ENCODE measurements at regions not wholly inside any gene's neighbourhood (a gene's known extent, or its start where the extent isn't known, plus 50 kb on each side); places are given as distances from the start of the nearest gene placed in this dataset.
A peak's percentile ranks its signal among the peaks of the same experiment; 100 is the strongest.

DNA sequence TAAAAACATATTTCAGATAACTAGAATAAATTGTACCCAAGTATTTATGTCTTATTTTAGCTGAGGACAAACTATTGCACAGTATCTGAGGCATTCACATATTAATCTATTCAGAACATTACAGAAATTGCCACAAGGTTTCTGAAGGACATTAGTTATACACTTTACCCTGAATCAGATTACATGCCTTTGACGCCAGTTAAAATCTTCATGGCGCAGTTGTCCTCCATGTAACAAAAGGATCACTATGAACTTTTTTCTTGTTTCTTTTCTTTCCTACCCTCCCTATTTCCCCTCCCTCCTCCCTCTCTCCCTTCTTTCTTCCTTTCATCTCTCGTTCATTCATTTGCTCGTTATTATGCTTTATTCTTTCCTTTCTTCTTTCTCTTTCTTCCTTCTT, 176.6 kb upstream of the KITLG start:
- H3K4me3 ChIP-seq (ENCODE audit: low read length) = no peak overlapping the region
- no peak for DNase-seq (ENCODE audit: low read depth)
- TF ChIP-seq, protein P1, sequence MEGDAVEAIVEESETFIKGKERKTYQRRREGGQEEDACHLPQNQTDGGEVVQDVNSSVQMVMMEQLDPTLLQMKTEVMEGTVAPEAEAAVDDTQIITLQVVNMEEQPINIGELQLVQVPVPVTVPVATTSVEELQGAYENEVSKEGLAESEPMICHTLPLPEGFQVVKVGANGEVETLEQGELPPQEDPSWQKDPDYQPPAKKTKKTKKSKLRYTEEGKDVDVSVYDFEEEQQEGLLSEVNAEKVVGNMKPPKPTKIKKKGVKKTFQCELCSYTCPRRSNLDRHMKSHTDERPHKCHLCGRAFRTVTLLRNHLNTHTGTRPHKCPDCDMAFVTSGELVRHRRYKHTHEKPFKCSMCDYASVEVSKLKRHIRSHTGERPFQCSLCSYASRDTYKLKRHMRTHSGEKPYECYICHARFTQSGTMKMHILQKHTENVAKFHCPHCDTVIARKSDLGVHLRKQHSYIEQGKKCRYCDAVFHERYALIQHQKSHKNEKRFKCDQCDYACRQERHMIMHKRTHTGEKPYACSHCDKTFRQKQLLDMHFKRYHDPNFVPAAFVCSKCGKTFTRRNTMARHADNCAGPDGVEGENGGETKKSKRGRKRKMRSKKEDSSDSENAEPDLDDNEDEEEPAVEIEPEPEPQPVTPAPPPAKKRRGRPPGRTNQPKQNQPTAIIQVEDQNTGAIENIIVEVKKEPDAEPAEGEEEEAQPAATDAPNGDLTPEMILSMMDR (IDR thresholded peaks at IDR 0.05; ENCODE audit: insufficient read depth, low read depth, low read length, missing control alignments) = no peak

DNA sequence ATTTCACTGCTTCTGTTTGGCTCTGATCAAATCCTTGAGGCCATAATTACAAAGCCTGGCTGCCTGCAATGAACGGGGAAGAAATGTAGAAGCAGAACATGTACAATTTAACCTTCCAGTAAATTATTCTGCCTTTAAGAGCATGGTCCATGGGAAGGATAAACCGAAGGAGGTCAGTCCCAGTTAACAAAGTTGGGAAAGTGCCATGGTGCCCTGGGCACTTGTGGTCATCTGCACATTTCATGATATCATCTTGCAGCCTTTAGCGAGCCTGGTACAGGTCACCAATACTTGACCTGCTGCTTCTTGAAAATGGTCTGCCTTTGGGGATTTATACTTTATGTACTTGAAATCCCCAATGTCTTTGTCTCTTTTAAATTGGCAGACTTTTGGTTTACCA, 175.9 kb upstream of the KITLG start:
- no peak overlapping the region for H3K4me3 ChIP-seq (ENCODE audit: low read length)
- TF ChIP-seq, protein P1 (IDR thresholded peaks at IDR 0.05; ENCODE audit: insufficient read depth, low read depth, low read length, missing control alignments) = no peak
- DNase-seq (ENCODE audit: low read depth) = no peak

DNA sequence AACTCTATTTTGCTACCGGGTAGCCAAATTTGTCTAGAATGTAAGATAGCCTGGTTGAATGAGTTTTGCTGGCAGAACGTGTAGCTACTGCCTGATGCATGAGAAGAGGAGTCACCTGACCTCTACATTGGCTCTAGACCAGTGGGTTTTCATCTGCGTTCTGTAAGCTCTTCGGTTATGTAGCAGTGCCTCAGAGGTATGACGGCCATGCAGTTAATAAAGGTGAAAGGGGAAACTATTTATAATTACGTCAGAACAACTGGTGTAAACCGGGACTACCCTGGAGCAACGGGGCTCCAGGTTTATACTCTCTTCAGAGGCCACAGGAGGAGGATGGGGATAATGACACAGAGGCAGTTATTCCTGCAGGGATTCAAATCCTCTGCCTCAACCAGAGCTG, 173.4 kb upstream of the KITLG start:
- DNase-seq (ENCODE audit: low read depth) = no peak
- TF ChIP-seq, protein P1 (IDR thresholded peaks at IDR 0.05; ENCODE audit: insufficient read depth, low read depth, low read length, missing control alignments) = no peak
- H3K4me3 ChIP-seq (ENCODE audit: low read length) = no peak overlapping the region

DNA sequence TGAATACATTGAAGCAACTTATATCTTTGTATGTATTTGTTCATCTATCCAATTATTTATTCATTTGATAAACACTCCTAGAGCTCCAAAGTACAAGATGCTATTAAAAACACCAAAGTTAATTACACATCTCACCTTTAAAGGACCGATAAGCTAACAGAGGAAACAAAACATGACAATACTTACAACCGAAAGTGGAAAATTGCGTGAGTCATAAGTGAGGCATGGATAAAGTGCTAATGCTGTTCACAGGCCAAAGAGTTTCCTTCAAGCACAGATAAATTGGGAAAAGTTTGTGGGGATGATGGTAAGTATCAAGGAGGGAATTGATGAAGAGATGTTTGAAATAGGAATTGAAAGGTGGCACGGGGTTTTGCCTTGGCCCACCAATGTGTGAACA, 172.8 kb upstream of the KITLG start:
- DNase-seq (ENCODE audit: low read depth) = peak; percentile 46
- TF ChIP-seq, protein P1 (IDR thresholded peaks at IDR 0.05; ENCODE audit: insufficient read depth, low read depth, low read length, missing control alignments) = no peak
- no peak overlapping the region for H3K4me3 ChIP-seq (ENCODE audit: low read length)

DNA sequence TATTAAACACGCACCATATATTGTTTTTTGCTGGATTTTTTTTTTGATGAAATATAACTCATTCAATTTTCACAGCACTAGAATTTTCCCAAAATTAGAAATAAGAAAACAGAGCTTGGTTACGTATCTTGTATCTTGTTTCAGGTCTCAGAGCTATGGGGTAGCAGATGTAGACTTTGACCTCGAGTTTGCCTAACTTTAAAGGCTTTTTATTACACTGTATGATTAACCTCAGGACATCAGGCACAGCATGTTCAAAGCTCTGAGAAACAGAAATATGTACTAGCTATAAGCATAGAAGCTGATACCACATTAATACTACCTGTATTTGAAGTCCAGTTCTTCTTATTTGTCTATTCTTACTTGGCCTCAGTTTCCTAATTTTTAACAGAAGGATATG, 171.9 kb upstream of the KITLG start:
- no peak for DNase-seq (ENCODE audit: low read depth)
- no peak overlapping the region for H3K4me3 ChIP-seq (ENCODE audit: low read length)
- TF ChIP-seq, protein P1 (IDR thresholded peaks at IDR 0.05; ENCODE audit: insufficient read depth, low read depth, low read length, missing control alignments) = no peak

DNA sequence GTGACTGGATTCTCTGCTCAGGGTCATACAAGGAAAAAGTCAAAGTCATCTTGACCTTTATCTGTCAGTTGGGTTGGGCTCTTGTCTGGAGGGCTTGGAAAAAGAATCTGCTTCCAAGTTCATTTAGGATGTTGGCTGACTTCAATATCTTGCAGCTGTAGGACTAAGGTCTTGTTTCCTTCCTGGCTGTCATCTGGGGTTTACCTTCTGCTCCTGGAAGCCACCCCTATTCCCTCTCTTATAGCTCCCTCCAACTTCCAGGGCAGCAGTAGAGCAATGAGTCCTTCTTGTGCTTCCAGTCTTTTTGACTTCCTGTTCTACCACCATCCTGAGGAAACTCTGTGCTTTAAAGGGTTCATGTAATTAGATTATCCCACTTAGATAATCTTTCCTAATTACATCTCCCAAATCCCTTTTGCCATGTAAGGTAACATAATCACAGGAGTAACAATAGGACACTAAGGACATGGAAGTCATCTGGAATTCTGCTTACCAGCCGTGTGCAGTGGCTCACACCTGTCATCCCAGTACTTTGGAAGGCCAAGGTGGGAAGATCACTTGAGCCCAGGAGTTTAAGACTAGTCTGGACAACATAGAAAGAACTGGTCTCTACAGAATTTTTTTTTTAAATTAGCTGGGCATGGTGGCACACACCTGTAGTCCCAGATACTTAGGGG, 170.7 kb upstream of the KITLG start:
- no peak for DNase-seq (ENCODE audit: low read depth)
- TF ChIP-seq, protein P1 (IDR thresholded peaks at IDR 0.05; ENCODE audit: insufficient read depth, low read depth, low read length, missing control alignments) = no peak
- H3K4me3 ChIP-seq (ENCODE audit: low read length) = no peak overlapping the region

DNA sequence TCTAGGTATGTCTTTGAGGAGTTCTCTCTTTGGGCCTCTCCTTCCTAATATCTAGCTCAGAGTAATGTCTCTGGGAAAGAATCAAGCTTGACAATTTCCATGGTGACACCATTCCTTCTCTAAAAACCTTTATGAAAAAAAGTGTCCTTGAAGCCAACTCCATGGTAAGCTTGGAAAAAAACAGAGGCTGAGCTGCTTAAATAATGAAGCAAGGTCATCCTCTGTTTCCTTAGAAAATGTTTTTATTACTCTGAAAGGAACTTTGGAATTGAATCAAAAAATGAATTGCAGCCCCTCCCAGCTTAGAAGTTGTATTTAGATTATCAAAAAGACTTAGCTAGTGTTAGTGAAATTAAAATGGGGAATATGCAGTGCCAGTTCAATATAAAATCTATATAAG, 166.1 kb upstream of the KITLG start:
- H3K4me3 ChIP-seq (ENCODE audit: low read length) = no peak overlapping the region
- TF ChIP-seq, protein P1 (IDR thresholded peaks at IDR 0.05; ENCODE audit: insufficient read depth, low read depth, low read length, missing control alignments) = no peak
- DNase-seq (ENCODE audit: low read depth) = no peak

Measured in epithelial cell of esophagus (primary cell).